CD4-positive, alpha-beta T cell (primary cell): ENCODE measurements at regions not wholly inside any gene's neighbourhood (a gene's known extent, or its start where the extent isn't known, plus 50 kb on each side); places are given as distances from the start of the nearest gene placed in this dataset.

Experiments used
- ATAC-seq: fragments of 200-7000 bp; cut with Tn5 transposase; one replicate; pipeline ENCODE4 v1.10.0; 2022; ENCODE audit warnings: mild to moderate bottlenecking; ENCODE audit not compliant: poor library complexity
- CTCF ChIA-PET: fragments of 350-600 bp; sonication (Branson Sonifier 250); formaldehyde crosslinking; loops from one replicate; lab custom pipeline; 2021; ENCODE audit warnings: antibody characterized with exemption, inconsistent platforms; lab: Charles Lee
- POLR2A ChIA-PET: fragments of 350-600 bp; sonication (Branson Sonifier 250); formaldehyde crosslinking; loops from one replicate; lab custom pipeline; 2021; ENCODE audit warnings: antibody characterized with exemption, inconsistent platforms; lab: Charles Lee
- DNase-seq, 14 experiments: peaks; one replicate each; pipeline ENCODE4 v3.0.0-alpha.2; 2013 to 2020; ENCODE audit warnings: mixed read lengths in 2 of 14
- H3K27ac ChIP-seq, 2 donors: one replicate each; pipeline versions ENCODE4 v1.5.1 to v1.7.0; 2013; ENCODE audit warnings: low read length in 2 of 2, low read depth in 1 of 2, mild to moderate bottlenecking in 1 of 2
- H3K27me3 ChIP-seq, 2 experiments: 1 replicate in 1 of 2; 2 replicates in 1 of 2; pipeline versions ENCODE4 v1.6.1 to v1.7.0; 2013; ENCODE audit warnings: low read length in 2 of 2, control low read depth in 1 of 2, mild to moderate bottlenecking in 1 of 2, moderate library complexity in 1 of 2; ENCODE audit not compliant: insufficient read depth in 2 of 2, control insufficient read depth in 1 of 2
- H3K36me3 ChIP-seq: one replicate; pipeline ENCODE4 v1.6.1; 2013; ENCODE audit warnings: low read length, control low read depth; ENCODE audit not compliant: insufficient read depth
- H3K4me1 ChIP-seq: one replicate; pipeline ENCODE4 v1.6.1; 2013; ENCODE audit warnings: low read length, control low read depth; ENCODE audit not compliant: insufficient read depth
- H3K4me3 ChIP-seq: one replicate; pipeline ENCODE4 v1.5.1; 2013; ENCODE audit warnings: mild to moderate bottlenecking, low read length, moderate library complexity
- H3K9me3 ChIP-seq, 2 experiments: 1 replicate in 1 of 2; 2 replicates in 1 of 2; pipeline versions ENCODE4 v1.6.1 to v1.7.0; 2013; ENCODE audit warnings: low read length in 2 of 2, mild to moderate bottlenecking in 2 of 2, control low read depth in 1 of 2, moderate library complexity in 1 of 2; ENCODE audit not compliant: control insufficient read depth in 1 of 2, insufficient read depth in 1 of 2
- H3K27ac Mint-ChIP-seq: one replicate; pipeline ENCODE4 v1.8.0; 2020; ENCODE audit warnings: mixed read lengths
- H3K27me3 Mint-ChIP-seq: one replicate; pipeline ENCODE4 v1.8.0; 2021; ENCODE audit warnings: mixed read lengths
- H3K36me3 Mint-ChIP-seq: one replicate; pipeline ENCODE4 v1.8.0; 2021; ENCODE audit warnings: low read depth, mixed read lengths
- H3K4me1 Mint-ChIP-seq: one replicate; pipeline ENCODE4 v1.8.0; 2021; ENCODE audit warnings: low read depth, mixed read lengths
- H3K4me3 Mint-ChIP-seq: one replicate; pipeline ENCODE4 v1.8.0; 2020; ENCODE audit warnings: mild to moderate bottlenecking, mixed read lengths
- H3K9me3 Mint-ChIP-seq: one replicate; pipeline ENCODE4 v1.8.0; 2020; ENCODE audit warnings: mixed read lengths
- intact Hi-C, 2 experiments: fragments of 100-400 bp; cut with DNase I in 1 of 2; cut with micrococcal nuclease in 1 of 2; formaldehyde crosslinking; loops; one replicate each; pipeline versions ENCODE4 v1.15.1 to v1.9.0; 2023 to 2025; cut with DNase I, micrococcal nuclease
- TF ChIP-seq, protein P1 (sequence below): fragments of 200-600 bp; IDR thresholded peaks from one replicate; pipeline ENCODE4 v1.8.0; 2022; ENCODE audit warnings: antibody characterized with exemption, mild to moderate bottlenecking

DNA sequence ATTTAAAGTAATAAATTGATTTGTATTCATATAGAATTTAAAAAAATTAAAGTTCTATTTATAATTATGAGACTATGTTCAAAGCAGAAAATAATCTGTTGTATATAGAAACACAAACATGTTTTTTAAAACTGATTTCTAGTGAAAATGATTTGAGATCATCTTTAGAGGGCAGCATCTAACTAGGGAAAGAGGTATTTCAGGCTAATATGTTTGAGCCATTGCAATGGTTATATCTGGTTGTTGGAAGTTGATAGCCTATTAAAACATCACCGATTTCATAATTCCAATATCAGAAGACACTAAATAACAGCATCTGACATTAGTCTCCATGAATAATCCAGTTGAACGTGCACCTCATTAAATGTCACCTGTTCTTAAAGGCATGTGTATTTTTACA lies 79.8 kb upstream of the SLITRK6 start:
- Mint-ChIP-seq H3K27me3 (no peaks in the 10 kb centered on the region), H3K27ac (no peak overlapping the region), H3K4me1 (no peaks in the 10 kb centered on the region), H3K4me3 (no peak overlapping the region), H3K9me3 (peaks cover 4% of the 10 kb centered on the region), H3K36me3 (no peaks in the 10 kb centered on the region)
- Histone ChIP-seq H3K4me1 (no peaks in the 10 kb centered on the region), H3K9me3 (peaks cover 0 to 8% of the 10 kb centered on the region in 2 experiments), H3K27ac (no peak overlapping the region), H3K27me3 (no peaks in the 10 kb centered on the region), H3K4me3 (no peak overlapping the region), H3K36me3 (no peaks in the 10 kb centered on the region)
- CTCF ChIA-PET: no interaction called here
- TF ChIP-seq, protein P1, sequence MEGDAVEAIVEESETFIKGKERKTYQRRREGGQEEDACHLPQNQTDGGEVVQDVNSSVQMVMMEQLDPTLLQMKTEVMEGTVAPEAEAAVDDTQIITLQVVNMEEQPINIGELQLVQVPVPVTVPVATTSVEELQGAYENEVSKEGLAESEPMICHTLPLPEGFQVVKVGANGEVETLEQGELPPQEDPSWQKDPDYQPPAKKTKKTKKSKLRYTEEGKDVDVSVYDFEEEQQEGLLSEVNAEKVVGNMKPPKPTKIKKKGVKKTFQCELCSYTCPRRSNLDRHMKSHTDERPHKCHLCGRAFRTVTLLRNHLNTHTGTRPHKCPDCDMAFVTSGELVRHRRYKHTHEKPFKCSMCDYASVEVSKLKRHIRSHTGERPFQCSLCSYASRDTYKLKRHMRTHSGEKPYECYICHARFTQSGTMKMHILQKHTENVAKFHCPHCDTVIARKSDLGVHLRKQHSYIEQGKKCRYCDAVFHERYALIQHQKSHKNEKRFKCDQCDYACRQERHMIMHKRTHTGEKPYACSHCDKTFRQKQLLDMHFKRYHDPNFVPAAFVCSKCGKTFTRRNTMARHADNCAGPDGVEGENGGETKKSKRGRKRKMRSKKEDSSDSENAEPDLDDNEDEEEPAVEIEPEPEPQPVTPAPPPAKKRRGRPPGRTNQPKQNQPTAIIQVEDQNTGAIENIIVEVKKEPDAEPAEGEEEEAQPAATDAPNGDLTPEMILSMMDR: no peak
- no peak for DNase-seq
- intact Hi-C loops: no loop called here
- POLR2A ChIA-PET: no interaction called here
- no peak for ATAC-seq

DNA sequence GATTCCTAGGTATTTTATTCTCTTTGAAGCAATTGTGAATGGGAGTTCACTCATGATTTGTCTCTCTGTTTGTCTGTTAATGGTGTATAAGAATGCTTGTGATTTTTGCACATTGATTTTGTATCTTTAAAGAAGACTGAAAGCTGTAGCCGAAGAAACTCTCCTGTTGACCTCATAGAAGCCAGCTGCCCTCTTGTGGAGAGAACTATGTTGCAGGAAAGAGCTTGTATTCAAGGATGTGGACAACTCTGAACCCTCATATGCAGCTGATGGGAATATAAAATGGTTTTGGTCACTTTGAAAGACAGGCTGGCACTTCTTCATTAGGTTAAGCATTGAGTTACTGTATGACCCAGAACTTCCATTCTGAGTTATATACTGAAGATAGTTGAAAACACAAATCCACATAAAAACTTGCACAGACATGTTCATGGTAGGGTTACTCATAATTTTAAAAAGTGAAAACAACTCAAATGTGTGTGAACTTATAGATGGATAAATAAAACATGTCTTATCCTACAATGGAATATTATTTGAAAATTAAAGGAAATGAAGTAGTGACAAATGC lies 65.8 kb upstream of the SLITRK6 start:
- no peak overlapping the region for H3K4me3 ChIP-seq
- ChIA-PET POLR2A (no interaction called here), CTCF (no interaction called here)
- no peaks in the 10 kb centered on the region for H3K27me3 ChIP-seq
- DNase-seq (no peak), ATAC-seq (no peak)
- Mint-ChIP-seq H3K27ac (no peak overlapping the region), H3K27me3 (no peaks in the 10 kb centered on the region), H3K4me1 (no peaks in the 10 kb centered on the region), H3K36me3 (no peaks in the 10 kb centered on the region), H3K4me3 (no peak overlapping the region), H3K9me3 (peaks cover under 1% of the 10 kb centered on the region)
- intact Hi-C loops: no loop called here
- TF ChIP-seq, protein P1: no peak
- no peak overlapping the region for H3K27ac ChIP-seq
- H3K4me1 ChIP-seq: no peaks in the 10 kb centered on the region
- no peaks in the 10 kb centered on the region for H3K36me3 ChIP-seq
- peaks cover 0 to 5% of the 10 kb centered on the region in 2 experiments for H3K9me3 ChIP-seq

DNA sequence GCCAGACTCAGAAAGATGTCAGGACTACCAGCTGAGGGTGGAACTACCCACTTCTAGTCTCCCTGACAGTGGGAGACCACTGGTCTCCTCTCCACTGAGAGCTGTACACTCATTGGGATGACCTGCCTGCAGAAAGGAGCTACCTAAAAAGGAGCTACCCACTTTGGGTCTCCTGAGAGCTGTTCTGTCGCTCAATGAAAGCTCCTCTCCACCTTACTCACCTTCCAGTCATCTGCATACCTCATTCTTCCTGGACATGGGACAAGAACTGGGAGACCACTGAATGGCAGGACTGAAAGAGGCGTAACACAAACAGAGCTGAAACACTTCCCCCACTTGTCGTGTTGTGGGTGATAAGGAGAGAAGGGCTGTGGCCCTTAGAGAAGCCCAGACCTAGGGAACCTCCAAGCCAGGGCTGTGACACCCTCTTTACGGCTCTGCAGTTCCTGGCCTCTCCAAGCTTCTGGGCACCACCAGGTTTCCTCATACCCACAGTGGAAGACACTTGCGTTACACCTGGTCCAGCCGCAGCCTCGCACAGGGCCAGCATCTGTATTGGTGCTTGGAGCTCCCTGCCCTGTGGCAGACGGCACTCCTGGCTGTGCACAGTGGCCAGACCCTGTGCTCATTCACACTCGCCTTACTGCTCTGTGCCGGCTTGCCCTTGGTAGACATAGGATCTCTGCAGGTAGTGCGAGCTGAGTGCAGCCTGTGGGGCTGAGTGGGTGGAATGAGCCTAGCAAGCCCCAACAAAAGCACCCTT lies 54.9 kb upstream of the SLITRK6 start:
- no peak overlapping the region for H3K27ac ChIP-seq
- H3K4me3 ChIP-seq: no peak overlapping the region
- DNase-seq (no peak), ATAC-seq (no peak)
- Mint-ChIP-seq H3K36me3 (no peaks in the 10 kb centered on the region), H3K27me3 (no peaks in the 10 kb centered on the region), H3K4me3 (no peak overlapping the region), H3K9me3 (peaks cover 13% of the 10 kb centered on the region), H3K4me1 (no peaks in the 10 kb centered on the region), H3K27ac (no peak overlapping the region)
- H3K9me3 ChIP-seq: peaks cover 0 to 22% of the 10 kb centered on the region in 2 experiments
- POLR2A ChIA-PET: no interaction called here
- no peaks in the 10 kb centered on the region for H3K36me3 ChIP-seq
- TF ChIP-seq, protein P1: no peak
- H3K27me3 ChIP-seq: no peaks in the 10 kb centered on the region
- no peaks in the 10 kb centered on the region for H3K4me1 ChIP-seq
- intact Hi-C loops: no loop called here
- CTCF ChIA-PET: no interaction called here
